GM18861 (cell line): ENCODE measurements at regions not wholly inside any gene's neighbourhood (a gene's known extent, or its start where the extent isn't known, plus 50 kb on each side); places are given as distances from the start of the nearest gene placed in this dataset.
A peak's percentile ranks its signal among the peaks of the same experiment; 100 is the strongest.

Source experiments
- ATAC-seq: cut with Tn5 transposase; IDR thresholded peaks from one replicate; pipeline ENCODE4 v1.9.1; 2021; ENCODE audit not compliant: unreplicated experiment

DNA sequence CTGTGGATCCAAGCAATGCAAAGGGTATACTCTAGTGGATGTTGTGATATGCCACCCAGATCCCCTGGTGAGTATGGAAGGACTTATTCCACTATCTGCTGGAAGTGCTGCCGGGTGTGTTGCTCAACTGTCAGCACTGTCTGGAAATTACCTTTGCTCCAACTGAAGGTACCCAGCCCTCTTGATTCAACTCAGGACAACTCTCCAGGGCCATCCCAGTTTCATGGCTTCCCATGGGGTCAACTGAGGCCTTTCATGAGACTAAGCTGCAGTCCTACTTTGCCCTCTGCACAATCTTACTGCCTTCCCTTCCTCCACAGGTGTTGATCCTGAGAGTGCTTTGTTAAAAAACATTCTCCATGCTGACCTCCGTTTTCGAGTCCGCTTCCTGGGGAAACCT, 99.8 kb downstream of the SPRY1 start:
- ATAC-seq: no peak

DNA sequence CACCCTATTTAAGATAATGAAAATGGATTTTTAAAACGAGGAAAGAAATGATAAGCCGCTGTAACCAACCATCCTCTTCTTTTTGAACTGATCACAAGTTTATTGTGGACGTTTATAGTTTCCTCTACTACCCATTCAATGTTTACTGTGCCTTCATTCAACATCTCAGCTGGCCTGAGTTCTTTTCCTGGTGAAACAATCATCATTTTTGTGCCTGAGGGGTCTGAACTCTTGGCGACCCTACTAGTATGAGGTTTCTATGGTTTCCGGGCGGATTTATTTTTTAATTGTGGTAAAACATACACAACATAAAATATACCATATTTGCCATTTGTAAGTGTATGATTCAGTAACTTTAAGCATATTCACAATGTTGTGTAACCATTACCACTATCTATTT, 100.7 kb downstream of the SPRY1 start:
- ATAC-seq: no peak

DNA sequence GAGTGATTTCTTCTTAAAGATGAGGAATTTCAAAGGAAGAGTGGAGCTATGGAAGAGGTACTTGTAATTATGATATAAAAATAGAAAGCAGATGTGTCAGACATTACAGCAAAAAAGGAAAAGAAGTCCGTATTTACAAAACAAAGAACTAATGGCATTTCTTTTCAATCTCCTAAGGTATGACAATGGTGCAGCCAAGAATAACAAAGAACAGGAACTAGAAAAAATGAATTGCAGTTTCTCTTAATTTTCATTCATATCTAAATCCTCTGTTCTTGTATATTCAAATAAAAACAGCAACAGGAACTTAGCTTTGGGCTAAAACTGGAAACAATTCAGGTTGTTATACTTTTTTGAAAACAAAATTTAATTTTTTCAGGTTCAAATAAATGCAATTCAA, 105.1 kb downstream of the SPRY1 start:
- ATAC-seq: no peak

DNA sequence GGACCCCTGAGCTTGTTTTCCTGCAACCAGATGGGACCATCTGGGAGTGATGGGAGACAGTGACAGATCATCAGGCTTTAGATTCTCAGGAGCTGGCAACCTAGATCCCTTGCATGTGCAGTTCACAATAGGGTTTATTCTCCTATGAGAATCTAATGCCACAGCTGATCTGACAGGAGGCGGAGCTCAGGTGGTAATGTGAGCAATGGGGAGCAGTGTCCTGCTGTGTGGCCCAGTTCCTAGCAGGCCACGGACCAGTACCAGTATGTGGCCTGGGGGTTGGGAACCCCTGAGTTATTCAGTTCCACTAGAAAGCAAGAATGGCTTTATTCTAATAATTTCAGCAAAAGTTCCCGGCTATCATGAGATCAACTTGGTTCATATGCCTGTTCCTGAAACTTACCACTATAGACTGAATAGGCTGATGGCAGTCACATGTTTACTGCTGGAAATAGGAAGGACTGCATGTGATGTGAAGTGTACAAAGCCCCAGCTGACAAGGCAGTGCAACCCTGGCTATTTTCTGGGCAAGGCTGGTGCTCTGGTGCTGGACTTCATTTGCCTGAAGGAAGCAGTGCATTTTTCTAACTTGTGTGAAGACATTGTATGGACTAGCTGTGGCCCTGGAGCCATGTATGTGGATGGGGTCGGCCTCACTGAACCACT, 107.2 kb downstream of the SPRY1 start:
- no peak for ATAC-seq

DNA sequence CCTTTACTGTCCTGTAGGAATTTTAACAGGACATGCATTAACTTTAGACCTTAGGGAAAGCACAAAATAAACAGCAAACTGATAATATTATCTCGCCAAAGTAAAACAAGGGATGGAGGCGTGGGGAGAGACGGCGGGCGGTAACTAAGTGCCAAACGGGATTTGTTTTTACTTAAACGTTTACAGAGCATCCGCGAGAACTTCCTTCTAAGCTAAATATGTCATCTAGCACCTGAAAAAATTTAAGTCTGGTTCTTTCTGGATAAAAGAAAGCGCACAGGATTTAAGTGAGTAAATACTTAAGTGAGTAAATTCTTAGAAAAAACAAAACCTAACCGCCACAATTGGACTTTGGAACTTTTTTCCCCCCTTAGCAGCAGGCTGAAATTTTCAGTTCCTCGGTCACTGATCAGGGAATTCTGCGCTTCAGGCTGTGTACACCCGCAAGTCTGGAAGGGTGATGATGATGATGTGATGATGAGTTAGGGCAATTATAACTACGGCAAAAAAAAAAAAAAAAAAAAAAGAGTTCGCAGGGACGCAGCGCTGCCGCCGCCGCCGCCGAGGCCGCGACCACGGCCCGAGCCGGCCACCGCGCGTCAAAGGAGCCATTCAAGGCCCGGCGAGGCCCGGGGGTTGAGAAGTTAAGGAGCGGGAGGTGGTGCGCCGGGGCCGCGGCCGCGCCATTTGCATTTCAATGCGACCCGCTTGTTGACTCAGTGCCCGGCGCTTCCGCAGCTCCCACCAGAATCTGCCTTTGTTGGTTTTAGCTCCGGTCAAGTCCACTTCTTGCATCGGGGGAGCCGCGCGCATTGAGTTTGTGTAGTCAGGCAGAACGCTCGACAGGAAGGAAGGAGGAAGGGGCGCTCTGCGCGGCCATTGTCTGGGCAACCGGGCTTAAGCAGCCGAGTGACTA, 108.8 kb downstream of the SPRY1 start:
- ATAC-seq: peak; percentile 43

DNA sequence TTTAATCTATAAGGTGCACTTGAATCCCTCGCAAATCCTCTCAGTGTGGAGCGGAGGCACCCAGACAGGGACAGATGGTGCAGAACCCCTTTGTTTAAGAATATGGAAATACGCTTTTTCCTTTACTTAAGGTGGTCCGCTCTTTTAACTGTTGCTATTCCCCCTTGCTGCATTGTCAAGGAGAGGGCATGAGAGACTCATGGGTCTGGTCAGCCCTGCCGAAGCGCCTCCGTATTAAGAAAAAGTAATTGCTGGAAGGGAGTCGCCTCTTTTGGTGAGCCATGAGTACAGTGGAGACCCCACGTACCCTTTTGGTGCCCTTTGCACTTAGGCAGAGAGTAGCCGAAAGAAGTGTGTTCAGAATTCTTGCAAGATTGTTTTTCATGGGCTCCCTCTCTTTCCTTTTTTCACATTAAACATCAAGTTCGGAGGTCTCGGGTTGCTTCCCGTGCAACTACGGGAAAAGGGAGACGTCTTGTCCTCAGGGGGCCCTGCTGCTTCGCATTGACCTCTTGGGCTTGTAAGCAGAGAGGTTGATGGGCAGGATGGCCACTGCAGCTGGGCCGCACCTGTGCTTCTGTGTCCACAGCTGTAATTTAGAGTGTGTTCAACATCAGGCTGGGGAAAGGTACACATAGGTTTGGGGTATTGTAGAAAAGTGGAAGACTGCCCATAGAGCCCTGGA, 109.6 kb downstream of the SPRY1 start:
- no peak for ATAC-seq

DNA sequence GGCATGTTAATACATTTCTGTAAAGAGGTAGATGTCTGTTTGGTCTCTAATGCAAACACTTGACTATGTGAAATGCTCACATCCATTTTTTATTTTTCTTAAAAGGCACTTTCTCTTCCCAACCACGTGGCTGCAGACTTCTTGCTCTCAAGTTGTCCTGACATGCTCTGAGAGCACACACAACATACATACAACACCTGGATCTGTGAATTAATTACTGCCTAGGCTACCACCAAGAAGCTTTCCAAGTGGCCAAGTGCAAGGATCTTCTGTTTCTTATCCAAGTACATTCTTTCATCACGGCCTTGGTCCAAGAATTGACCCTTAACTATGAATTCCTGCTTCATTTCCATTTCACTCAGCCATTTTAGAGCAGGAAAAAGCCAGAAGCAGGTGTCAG, 110.8 kb downstream of the SPRY1 start:
- ATAC-seq: no peak

DNA sequence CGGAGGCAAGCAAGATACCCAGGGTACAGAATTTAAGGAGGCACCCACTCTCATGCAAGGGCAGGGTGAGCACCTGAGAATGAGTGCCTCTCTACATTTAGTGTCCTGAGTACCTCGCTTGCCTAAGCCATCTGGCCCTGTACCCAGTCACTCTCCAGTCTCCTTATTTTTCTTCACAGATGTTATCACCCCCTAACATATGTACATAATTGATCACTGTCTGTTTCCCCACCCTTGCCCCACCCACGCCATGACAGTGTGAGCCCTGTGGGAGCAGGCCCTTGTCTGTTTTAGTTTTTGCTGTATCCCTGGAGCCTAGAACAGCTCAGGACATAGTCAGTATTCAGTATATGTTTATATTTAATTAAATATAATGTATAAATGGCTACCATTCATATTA, 113.6 kb downstream of the SPRY1 start:
- ATAC-seq: no peak

DNA sequence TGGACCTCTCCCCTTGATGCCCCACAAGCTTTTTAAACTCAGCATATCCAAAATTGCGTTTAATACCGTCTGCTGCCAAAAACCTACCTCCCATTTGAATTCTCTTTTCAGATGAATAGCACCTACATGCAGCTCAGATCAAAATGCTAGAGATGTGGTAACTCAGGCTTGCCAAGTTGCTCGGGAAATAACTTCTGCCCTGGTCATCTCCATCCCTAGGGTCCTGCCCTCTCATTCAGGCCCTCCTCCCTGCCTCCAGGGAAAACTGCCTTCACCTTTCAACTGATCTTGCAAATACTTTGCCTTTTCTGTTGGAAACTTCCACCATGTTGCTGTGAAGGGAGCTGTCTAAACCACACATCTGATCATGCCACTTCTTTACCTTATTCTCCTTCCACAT, 114.1 kb downstream of the SPRY1 start:
- no peak for ATAC-seq

DNA sequence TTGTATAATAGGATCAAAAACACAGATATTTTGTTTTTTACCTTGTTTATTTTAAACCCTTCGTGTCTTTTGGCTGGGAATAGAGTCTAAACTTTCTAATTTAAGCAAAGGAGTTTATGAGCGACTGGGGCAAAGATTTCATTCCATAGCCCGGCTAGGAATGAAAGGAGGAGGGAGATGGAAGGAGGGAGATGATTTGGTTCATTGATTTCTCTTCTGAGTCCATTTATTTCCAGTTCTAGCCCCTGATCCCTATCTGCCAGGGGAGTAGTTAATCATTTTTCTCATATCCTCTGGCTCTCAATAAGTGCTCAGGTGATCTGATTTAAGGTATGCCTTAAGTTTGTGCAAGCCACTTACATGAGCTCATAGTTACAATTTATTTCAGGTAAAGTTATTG, 120.0 kb downstream of the SPRY1 start:
- ATAC-seq: no peak

DNA sequence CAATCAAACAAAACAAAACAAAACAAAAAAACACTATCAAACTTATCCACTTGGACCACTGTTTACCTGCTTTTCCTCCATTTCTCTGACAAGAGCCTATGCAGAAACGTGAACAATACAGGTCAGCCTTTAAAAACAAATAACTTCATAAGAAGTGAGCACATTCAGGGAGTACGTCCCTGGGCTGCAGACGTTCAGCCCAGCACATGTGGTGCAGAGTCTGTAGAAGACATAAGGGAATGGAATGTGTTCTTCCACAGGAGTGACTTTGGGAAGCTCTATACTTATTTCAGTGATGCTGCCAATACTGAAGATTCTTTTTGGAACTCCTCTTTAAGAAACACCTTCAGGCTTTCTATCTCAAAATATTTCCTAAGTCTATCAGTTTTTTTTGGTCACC, 120.6 kb downstream of the SPRY1 start:
- ATAC-seq: no peak

DNA sequence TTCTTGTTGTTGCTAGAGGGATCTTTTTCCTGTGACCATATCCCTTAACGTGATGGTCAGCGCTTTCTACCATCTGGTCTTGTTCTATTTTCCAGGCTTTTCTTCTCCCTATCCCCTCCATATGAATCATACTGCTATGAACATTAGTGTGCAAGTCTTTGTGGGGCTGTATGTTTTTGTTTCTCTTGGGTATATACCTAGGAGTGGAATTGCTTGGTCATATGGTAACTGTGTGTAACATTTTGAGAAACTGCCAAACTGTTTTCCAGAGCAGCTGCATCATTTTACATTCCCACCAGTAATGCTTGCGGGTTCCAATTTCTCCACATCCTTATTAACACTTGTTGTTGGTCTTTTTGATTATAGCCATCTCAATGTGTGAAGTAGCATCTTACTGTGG, 121.4 kb downstream of the SPRY1 start:
- ATAC-seq: no peak

DNA sequence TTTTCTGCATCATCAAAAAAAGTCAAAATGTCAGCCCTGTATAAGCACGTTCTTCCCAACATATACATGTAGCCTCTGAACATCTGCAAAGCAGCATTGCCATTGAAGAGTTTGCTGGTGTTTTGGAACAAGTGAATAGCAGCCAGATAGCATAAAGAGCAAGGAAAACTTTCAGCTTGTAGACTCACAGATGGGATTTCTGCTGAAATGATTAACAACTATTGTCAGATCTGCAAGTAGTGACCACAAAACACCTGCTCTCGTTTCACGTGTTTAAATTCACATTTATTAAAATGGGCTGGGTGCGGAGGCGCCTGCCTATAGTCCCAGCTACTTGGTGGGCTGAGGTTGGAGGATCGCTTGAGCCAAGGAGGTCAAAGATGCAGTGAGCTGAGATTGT, 123.7 kb downstream of the SPRY1 start:
- no peak for ATAC-seq

DNA sequence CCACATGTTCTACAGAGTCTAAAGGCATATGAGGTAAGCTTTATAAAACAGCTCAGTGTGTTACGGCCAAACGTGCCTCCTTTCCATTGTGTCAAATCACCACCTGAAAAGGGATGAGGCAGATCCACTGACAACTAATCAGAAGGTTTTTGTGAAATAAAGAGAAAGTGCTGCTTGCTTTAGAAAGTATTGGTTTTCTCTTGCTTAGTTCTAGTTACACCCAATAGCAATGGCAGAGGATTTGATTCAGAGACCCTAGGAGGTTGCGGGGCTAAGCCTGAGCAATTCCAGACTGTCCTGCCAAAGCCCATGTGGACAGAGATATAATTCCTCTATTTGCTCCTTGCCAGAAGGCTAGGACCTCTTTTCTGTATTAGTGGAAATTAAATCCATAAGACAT, 125.5 kb downstream of the SPRY1 start:
- no peak for ATAC-seq

DNA sequence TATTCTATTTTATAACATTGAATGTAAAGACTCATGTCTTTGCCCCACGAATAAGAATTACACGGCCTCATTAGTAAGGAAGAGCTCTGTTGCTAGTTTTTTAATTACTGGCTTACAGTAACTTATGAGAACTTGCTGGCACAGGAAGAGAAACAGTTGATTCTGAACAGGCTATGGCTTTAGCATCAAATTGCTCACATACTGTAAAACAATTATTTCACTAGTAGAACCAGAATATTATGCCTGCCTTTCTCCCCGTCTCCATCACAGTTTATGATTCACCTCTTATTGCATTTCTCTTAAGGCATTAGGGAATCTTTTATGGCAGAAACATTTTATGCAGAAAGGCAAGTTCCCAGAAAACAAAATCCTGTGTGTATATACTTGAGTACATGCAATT, 126.1 kb downstream of the SPRY1 start:
- no peak for ATAC-seq

DNA sequence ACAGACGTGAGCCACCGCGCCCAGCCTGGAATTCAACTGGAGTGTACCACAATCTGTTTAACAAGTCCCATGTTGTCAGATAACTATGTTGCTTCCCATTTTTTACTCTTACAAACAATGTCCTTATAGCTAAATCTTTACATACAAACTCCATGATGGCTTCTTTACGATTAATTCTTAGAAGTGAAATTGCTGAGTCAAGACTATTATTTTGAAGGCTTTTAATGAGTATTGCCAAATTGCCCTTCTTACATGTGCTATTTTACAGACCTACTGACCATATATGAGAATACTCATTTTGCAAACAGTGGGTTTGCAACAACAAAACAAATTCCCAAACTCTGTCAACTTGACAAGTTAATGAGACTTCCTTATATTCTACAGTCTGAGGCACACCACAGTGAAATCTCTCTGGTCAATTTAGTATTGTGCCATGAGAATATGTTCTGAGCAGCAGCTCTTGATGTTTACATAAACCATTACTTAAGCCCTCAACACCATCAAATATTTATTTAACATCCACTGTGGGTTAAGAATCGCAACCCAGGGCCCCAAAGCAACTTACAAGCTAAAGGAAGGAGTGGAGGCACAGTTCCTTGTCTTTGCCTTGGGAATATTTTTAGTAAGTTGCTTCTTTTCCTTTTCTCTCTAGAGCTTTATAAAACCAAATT, 128.5 kb downstream of the SPRY1 start:
- ATAC-seq: no peak

DNA sequence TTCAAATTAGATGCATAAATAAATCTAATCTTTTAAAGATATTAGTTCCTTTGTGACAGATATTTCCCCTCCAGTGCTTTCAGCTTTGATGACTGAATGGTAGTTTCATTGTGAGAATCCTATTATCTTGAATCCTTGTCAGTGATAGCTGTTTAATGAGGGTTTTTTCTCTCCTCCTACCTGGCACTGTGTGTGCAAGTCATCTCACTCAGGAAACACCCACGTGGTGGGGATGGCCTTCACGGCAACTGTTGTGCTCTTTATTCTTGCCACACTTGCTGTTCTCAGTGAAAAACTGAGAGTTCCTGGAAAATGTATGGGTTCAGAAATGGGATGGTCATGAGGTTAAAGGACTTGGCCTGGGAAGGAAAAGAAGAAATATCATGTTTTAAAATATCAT, 129.9 kb downstream of the SPRY1 start:
- no peak for ATAC-seq

DNA sequence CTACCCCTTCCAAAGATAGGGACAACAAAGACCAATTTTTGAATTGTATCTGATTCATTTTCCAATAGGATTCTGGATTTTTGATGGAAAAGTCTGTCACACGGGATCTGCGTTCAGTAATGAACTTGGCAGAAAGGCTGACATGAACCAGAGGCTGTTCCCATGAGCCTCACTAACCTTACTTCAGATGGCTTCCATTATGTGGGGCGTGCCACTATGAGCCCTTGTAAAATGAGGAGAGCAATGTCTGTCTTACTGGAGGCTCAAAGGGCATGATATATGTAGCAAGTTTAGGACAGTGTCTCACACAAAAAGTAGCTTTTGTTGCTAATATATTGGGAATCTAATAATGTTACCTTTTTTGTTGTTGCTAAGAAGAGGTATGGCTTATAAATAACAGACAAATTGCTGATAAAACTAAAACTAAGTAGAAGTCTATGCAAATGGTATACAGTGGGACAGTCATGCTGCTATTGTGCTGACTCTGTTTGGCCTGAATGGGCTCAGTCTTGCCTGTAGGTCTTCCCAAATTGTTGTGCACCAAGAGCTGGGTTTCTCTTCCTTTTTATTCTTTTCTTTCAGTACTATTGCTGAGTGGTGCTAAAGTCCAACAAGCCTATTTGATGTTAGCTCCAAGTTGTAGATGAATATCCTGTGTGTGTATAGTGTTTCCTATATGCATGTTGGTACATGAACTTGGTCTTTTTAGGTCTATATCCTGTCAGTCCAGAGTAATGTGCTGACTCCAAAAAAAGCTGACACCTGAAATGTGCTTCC, 132.1 kb downstream of the SPRY1 start:
- no peak for ATAC-seq

DNA sequence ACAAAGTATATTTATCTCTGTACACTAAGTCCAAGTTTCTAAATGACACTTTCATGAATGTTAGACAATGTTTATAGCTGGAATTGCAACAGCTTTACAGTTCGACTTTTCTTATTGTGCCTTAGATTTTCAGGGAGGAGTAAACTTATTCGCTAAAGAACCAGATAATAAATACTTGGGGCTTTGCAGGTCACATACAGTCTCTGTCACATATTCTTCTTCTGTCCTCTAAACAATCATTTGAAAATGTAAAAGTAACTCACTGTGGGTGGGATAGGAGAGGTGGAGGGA, 132.6 kb downstream of the SPRY1 start:
- ATAC-seq: no peak

DNA sequence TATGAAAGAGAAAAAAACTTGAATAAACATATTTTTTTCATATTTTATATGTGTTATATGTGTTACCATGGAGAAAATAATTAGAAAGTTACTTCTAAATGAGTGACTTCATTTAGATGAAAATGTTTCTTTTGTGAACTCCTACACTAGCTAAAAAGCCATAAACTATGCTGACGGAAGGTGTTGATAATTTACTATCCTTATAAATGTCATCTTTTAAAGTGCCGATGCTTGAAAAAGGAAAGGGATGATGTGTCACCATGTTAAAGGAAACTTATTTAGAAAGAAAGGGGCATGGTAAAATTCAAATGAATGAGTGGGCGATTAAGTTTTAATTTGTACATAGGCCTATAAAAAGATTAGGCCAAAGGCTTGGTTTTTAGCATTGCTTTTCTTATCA, 133.8 kb downstream of the SPRY1 start:
- no peak for ATAC-seq
